AG04450 (cell line): ENCODE measurements at regions not wholly inside any gene's neighbourhood (a gene's known extent, or its start where the extent isn't known, plus 50 kb on each side); places are given as distances from the start of the nearest gene placed in this dataset.
"Not testable (repeated sequence)": the region's sequence is repeated elsewhere in the genome, so short reads cannot be mapped to it uniquely, and the experiment has no call there.

Source experiments
- CTCF ChIA-PET: fragments of 300-600, 350-600 bp; formaldehyde crosslinking; extraction: SDS; loops from one replicate; lab custom pipeline; 2022; ENCODE audit warnings: antibody characterized with exemption, inconsistent platforms; lab: Charles Lee
- POLR2A ChIA-PET: fragments of 350-600 bp; formaldehyde crosslinking; extraction: SDS; loops from one replicate; lab custom pipeline; 2021; ENCODE audit warnings: antibody characterized with exemption, inconsistent platforms; lab: Yijun Ruan, JAX
- DNase-seq: peaks from one replicate; pipeline ENCODE4 v3.0.0-alpha.2; 2011; ENCODE audit warnings: low read depth, low spot score
- H3K27ac ChIP-seq: one replicate; pipeline ENCODE4 v1.5.1; 2012; ENCODE audit warnings: low read depth, low read length, control low read depth
- H3K27me3 ChIP-seq: one replicate; pipeline ENCODE4 v1.6.0; 2012; ENCODE audit warnings: low read length; ENCODE audit not compliant: control insufficient read depth, insufficient read depth
- H3K4me3 ChIP-seq: 2 replicates; pipeline ENCODE4 v1.5.1; 2011; ENCODE audit warnings: mild to moderate bottlenecking, low read depth, low read length, control low read depth
- H3K9me3 ChIP-seq: 2 replicates; pipeline ENCODE4 v1.5.1; 2012; ENCODE audit warnings: low read length; ENCODE audit not compliant: control insufficient read depth, insufficient read depth
- TF ChIP-seq, protein P1 (sequence below): IDR thresholded peaks from 2 replicates; pipeline ENCODE4 v1.5.1; 2011; ENCODE audit warnings: low read depth, low read length, control low read depth, inconsistent platforms

DNA sequence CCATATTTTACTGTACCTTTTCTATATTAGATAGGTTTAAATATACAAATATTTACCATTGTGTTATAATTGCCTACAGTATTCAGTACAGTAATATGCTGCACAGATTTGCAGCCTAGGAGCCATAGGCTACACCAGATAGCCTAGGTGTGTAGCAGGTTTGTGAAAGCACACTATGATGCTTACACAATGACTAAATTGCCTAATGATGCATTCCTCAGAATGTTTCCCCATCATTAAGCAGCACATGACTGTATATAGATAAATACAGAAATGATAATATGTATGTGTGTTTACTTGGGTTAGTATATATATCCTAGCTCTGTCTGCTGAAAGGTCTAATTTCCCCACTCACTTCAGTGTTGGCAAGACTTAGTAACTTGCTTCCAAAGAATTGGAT is 65.8 kb downstream of the MYL3 start:
- TF ChIP-seq, protein P1, sequence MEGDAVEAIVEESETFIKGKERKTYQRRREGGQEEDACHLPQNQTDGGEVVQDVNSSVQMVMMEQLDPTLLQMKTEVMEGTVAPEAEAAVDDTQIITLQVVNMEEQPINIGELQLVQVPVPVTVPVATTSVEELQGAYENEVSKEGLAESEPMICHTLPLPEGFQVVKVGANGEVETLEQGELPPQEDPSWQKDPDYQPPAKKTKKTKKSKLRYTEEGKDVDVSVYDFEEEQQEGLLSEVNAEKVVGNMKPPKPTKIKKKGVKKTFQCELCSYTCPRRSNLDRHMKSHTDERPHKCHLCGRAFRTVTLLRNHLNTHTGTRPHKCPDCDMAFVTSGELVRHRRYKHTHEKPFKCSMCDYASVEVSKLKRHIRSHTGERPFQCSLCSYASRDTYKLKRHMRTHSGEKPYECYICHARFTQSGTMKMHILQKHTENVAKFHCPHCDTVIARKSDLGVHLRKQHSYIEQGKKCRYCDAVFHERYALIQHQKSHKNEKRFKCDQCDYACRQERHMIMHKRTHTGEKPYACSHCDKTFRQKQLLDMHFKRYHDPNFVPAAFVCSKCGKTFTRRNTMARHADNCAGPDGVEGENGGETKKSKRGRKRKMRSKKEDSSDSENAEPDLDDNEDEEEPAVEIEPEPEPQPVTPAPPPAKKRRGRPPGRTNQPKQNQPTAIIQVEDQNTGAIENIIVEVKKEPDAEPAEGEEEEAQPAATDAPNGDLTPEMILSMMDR: no peak
- POLR2A ChIA-PET: no interaction called here
- H3K27ac ChIP-seq: no peak overlapping the region
- no peaks in the 10 kb centered on the region for H3K9me3 ChIP-seq
- DNase-seq: no peak
- H3K27me3 ChIP-seq: no peaks in the 10 kb centered on the region
- no peak overlapping the region for H3K4me3 ChIP-seq
- CTCF ChIA-PET: no interaction called here

DNA sequence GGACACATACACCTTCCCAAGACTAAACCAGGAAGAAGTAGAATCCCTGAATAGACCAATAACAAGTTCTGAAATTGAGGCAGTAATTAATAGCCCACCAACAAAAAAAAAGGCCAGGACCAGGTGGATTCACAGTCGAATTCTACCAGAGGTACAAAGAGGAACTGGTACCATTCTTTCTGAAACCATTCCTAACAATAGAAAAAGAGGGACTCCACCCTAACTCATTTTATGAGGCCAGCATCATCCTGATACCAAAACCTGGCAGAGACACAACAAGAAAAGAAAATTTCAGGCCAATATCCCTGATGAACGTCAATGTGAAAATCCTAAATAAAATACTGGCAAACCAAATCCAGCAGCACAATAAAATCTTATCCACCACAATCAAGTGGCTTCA is 69.9 kb downstream of the MYL3 start:
- DNase-seq: not testable (repeated sequence)

DNA sequence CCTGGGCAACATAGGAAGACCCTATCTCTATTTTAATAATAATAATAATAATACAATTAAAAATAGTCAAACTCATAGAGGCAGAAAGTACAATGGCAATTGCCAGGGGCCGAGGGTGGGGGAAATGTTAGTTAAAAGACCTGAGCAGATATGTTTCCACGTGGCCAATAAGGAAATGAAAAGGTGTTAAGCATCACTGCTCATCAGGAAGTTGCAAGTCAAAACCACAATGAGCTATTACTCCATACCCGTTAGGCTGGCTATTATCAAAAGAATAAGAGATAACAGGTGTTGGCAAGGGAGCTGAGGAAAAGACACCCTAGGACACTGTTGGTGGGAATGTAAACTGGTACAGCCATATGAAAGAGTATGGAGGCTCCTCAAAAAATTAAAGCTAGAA is 60.4 kb upstream of the PRSS50 start:
- TF ChIP-seq, protein P1: no peak
- CTCF ChIA-PET: no interaction called here
- no peaks in the 10 kb centered on the region for H3K9me3 ChIP-seq
- no peak overlapping the region for H3K4me3 ChIP-seq
- DNase-seq: no peak
- no peaks in the 10 kb centered on the region for H3K27me3 ChIP-seq
- POLR2A ChIA-PET: no interaction called here
- H3K27ac ChIP-seq: no peak overlapping the region

More for the DNA sequence above, 69.9 kb downstream of the MYL3 start:
- H3K27me3 ChIP-seq, H3K4me3 ChIP-seq, POLR2A ChIA-PET, CTCF ChIA-PET, H3K9me3 ChIP-seq, H3K27ac ChIP-seq: not testable (repeated sequence)

DNA sequence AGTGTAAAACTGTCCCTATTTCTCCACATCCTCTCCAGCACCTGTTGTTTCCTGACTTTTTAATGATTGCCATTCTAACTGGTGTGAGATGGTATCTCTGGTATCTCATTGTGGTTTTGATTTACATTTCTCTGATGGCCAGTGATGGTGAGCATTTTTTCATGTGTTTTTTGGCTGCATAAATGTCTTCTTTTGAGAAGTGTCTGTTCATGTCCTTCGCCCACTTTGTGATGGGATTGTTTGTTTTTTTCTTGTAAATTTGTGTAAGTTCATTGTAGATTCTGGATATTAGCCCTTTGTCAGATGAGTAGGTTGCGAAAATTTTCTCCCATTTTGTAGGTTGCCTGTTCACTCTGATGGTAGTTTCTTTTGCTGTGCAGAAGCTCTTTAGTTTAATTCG is 54.8 kb upstream of the PRSS50 start:
- POLR2A ChIA-PET, CTCF ChIA-PET, DNase-seq, H3K27me3 ChIP-seq, H3K9me3 ChIP-seq, H3K4me3 ChIP-seq, H3K27ac ChIP-seq: not testable (repeated sequence)

DNA sequence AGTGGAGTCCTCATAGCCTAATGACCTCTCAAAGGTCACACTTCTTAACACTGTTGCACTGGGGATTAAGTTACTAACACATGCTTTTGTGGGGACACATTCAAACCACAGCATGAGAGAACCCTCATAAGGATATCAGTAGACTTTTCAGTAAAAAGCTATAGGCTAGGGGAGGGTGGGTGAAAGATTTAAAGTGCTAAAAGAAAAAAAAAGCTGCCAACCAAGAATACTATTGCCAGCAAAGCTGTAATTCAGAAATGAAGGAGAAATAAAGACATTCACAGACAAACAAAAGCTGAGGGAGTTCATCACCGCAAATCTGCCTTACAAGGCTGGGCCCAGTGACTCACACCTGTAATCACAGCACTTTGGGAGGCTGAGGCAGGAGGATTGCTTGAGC is 50.4 kb upstream of the PRSS50 start:
- H3K27me3 ChIP-seq: no peaks in the 10 kb centered on the region
- H3K9me3 ChIP-seq: no peaks in the 10 kb centered on the region
- H3K27ac ChIP-seq: no peak overlapping the region
- TF ChIP-seq, protein P1: no peak
- DNase-seq: no peak
- no peak overlapping the region for H3K4me3 ChIP-seq
- POLR2A ChIA-PET: interaction anchor here (0.7 kb wide), 1 partner anchor 502 kb away, joined by 3 read pairs; no protein-coding TSS in a partner anchor
- CTCF ChIA-PET: no interaction called here
